HepG2 (cell line): ENCODE measurements at regions not wholly inside any gene's neighbourhood (a gene's known extent, or its start where the extent isn't known, plus 50 kb on each side); places are given as distances from the start of the nearest gene placed in this dataset.

Experiments used
- ATF7 ChIP-seq, 2 experiments: fragments of 450-650 bp in 1 of 2; sonication (generic) in 1 of 2; formaldehyde crosslinking in 1 of 2; IDR thresholded peaks; 2 replicates each; pipeline versions ENCODE4 v1.4.0 to v1.6.1; 2016 to 2020; ENCODE audit warnings: antibody characterized with exemption in 1 of 2, mild to moderate bottlenecking in 1 of 2, missing genetic modification reagents in 1 of 2
- CENPBD1 ChIP-seq: sonication (generic); formaldehyde crosslinking; IDR thresholded peaks from 2 replicates; pipeline ENCODE4 v1.8.0; 2022; ENCODE audit warnings: missing genetic modification reagents, low read depth, mild to moderate bottlenecking, borderline replicate concordance
- CREB1 ChIP-seq, 2 experiments: fragments of 450-650 bp in 1 of 2; IDR thresholded peaks; 2 replicates each; pipeline ENCODE4 v1.6.1; 2016 to 2017; ENCODE audit warnings: control low read depth in 1 of 2, mild to moderate bottlenecking in 1 of 2, missing compliant biosample characterization in 1 of 2, missing genetic modification characterization in 1 of 2
- HNF1B ChIP-seq: sonication (generic); formaldehyde crosslinking; IDR thresholded peaks from 2 replicates; pipeline ENCODE4 v1.5.1; 2020; ENCODE audit warnings: mild to moderate bottlenecking, moderate library complexity, missing genetic modification reagents
- KDM4B ChIP-seq: sonication (generic); formaldehyde crosslinking; IDR thresholded peaks from 2 replicates; pipeline ENCODE4 v1.4.0; 2020; ENCODE audit warnings: missing genetic modification reagents
- MED8 ChIP-seq: sonication (generic); formaldehyde crosslinking; IDR thresholded peaks from 2 replicates; pipeline ENCODE4 v1.8.1; 2023; ENCODE audit warnings: mild to moderate bottlenecking, missing genetic modification reagents; ENCODE audit not compliant: insufficient replicate concordance
- MTA1 ChIP-seq: sonication (generic); formaldehyde crosslinking; IDR thresholded peaks from 2 replicates; pipeline ENCODE4 v1.4.0; 2020; ENCODE audit warnings: missing genetic modification reagents, mild to moderate bottlenecking, borderline replicate concordance
- MZF1 ChIP-seq: sonication (generic); formaldehyde crosslinking; IDR thresholded peaks from 2 replicates; pipeline ENCODE4 v1.8.1; 2023; ENCODE audit warnings: mild to moderate bottlenecking, missing genetic modification reagents, borderline replicate concordance
- NR3C1 ChIP-seq: sonication (generic); formaldehyde crosslinking; IDR thresholded peaks from 2 replicates; pipeline ENCODE4 v1.4.0; 2020; ENCODE audit warnings: missing genetic modification reagents
- PAX8 ChIP-seq: sonication (generic); formaldehyde crosslinking; IDR thresholded peaks from 2 replicates; pipeline ENCODE4 v1.8.0; 2022; ENCODE audit warnings: mild to moderate bottlenecking, missing genetic modification reagents, borderline replicate concordance
- SAP130 ChIP-seq: IDR thresholded peaks from 2 replicates; pipeline ENCODE4 v1.6.1; 2016; ENCODE audit warnings: low read depth
- SIN3A ChIP-seq: IDR thresholded peaks from 2 replicates; pipeline ENCODE4 v1.6.1; 2011; ENCODE audit warnings: low read depth, mild to moderate bottlenecking, control low read depth, low read length, borderline replicate concordance
- SP140L ChIP-seq: sonication (generic); formaldehyde crosslinking; IDR thresholded peaks from 2 replicates; pipeline ENCODE4 v1.4.0; 2020; ENCODE audit warnings: missing genetic modification reagents, borderline replicate concordance
- TAF1 ChIP-seq: sonication (generic); formaldehyde crosslinking; IDR thresholded peaks from 2 replicates; pipeline ENCODE4 v1.4.0; 2020; ENCODE audit warnings: missing genetic modification reagents
- ZBTB38 ChIP-seq: sonication (generic); formaldehyde crosslinking; IDR thresholded peaks from 2 replicates; pipeline ENCODE4 v1.5.1; 2020; ENCODE audit warnings: mild to moderate bottlenecking, missing genetic modification reagents
- ZFP37 ChIP-seq: sonication (generic); formaldehyde crosslinking; IDR thresholded peaks from 2 replicates; pipeline ENCODE4 v1.4.0; 2020; ENCODE audit warnings: missing genetic modification reagents, borderline replicate concordance
- ZFP41 ChIP-seq: sonication (generic); formaldehyde crosslinking; IDR thresholded peaks from 2 replicates; pipeline ENCODE4 v1.4.0; 2020; ENCODE audit warnings: mild to moderate bottlenecking, missing genetic modification reagents, borderline replicate concordance
- ZNF17 ChIP-seq: sonication (generic); formaldehyde crosslinking; IDR thresholded peaks from 2 replicates; pipeline ENCODE4 v1.5.0; 2020; ENCODE audit warnings: mild to moderate bottlenecking, missing genetic modification reagents
- ZNF543 ChIP-seq: sonication (generic); formaldehyde crosslinking; IDR thresholded peaks from 2 replicates; pipeline ENCODE4 v1.4.0; 2020; ENCODE audit warnings: mild to moderate bottlenecking, missing genetic modification reagents
- ZNF563 ChIP-seq: sonication (generic); formaldehyde crosslinking; IDR thresholded peaks from 2 replicates; pipeline ENCODE4 v1.8.0; 2022; ENCODE audit warnings: mild to moderate bottlenecking, moderate library complexity, missing genetic modification reagents
- ZNF619 ChIP-seq: sonication (generic); formaldehyde crosslinking; IDR thresholded peaks from 2 replicates; pipeline ENCODE4 v1.4.0; 2020; ENCODE audit warnings: mild to moderate bottlenecking, missing genetic modification reagents
- ZNF788 ChIP-seq: sonication (generic); formaldehyde crosslinking; IDR thresholded peaks from 2 replicates; pipeline ENCODE4 v1.5.0; 2020; ENCODE audit warnings: mild to moderate bottlenecking, missing genetic modification reagents, borderline replicate concordance
- ZNF883 ChIP-seq: sonication (generic); formaldehyde crosslinking; IDR thresholded peaks from 2 replicates; pipeline ENCODE4 v1.5.1; 2020; ENCODE audit warnings: mild to moderate bottlenecking, missing genetic modification reagents; ENCODE audit errors: not compliant biosample characterization
- TF ChIP-seq, protein P1 (sequence below): IDR thresholded peaks from 2 replicates; pipeline ENCODE4 v1.6.1; 2018; ENCODE audit warnings: missing genetic modification reagents, mild to moderate bottlenecking, missing compliant biosample characterization
- TF ChIP-seq, protein P2 (sequence below): sonication (generic); formaldehyde crosslinking; IDR thresholded peaks from 2 replicates; pipeline ENCODE4 v1.4.0; 2020; ENCODE audit warnings: mild to moderate bottlenecking, missing genetic modification reagents

DNA sequence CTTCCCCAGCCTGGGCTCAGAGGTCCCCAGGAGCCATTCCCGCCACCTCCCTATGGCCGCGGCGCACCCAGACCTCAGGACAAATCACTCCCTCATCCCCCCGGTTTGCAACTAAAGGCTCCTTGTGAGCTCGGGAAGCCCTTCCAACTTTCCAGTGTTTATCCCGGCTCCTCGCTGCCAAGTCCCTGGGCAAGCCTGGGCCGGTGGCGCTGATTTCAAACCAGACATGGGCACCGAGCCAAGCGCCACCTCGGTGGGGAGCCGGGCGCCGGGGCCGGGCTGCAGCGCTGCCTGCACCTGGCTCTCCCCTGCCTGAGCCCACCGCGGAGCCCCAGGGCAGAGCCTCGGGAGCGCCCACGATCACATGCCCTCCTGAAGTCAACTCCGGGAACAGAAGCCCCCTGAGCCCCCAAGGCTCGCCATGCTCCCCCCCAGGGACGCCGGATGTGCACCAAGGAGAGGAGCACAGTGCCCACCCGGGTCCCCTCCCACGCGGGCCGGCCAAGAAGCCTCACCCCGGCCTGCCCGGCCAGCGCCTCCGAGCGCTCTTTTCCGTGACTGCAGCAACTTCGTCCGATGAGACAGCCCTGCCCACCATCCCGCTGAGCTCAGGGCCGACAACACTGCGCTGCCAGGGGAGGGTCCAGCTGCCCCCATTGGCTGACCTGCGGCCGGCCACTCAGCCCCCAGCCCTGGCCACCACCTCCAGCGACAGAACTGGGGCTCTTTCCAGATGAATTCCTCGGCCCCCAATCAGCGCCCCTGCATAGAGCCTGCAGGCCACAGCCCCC is 50.0 kb downstream of the NCOR2 start (continued):
- TF ChIP-seq ZNF788 (CRISPR knock-in tag) (peak; percentile 30; the same call in 1 of the 2 replicates), SP140L (CRISPR knock-in tag) (no peak), ZNF883 (CRISPR knock-in tag) (peak; percentile 10), ZFP37 (CRISPR knock-in tag) (no peak), CREB1 (IDR thresholded peaks at IDR 0.05) (no peak), CREB1 (CRISPR knock-in tag; IDR thresholded peaks at IDR 0.05) (no peak), ZFP41 (CRISPR knock-in tag) (no peak), ZNF17 (CRISPR knock-in tag) (no peak), ZBTB38 (no peak), SIN3A (no peak), ZNF563 (no peak; the same call in 1 of the 2 replicates), PAX8 (CRISPR knock-in tag) (no peak), SAP130 (CRISPR knock-in tag) (peak; percentile 47), ZNF543 (CRISPR knock-in tag) (peak; percentile 16; the same call in 1 of the 2 replicates), MTA1 (CRISPR knock-in tag) (no peak; the same call in 1 of the 2 replicates), ATF7 (IDR thresholded peaks at IDR 0.05) (no peak), ATF7 (CRISPR knock-in tag; IDR thresholded peaks at IDR 0.05) (no peak), NR3C1 (CRISPR knock-in tag) (no peak), ZNF619 (CRISPR knock-in tag) (no peak), MED8 (CRISPR knock-in tag) (no peak), CENPBD1 (CRISPR knock-in tag) (no peak), MZF1 (CRISPR knock-in tag) (no peak), KDM4B (CRISPR knock-in tag) (no peak), HNF1B (CRISPR knock-in tag) (0 out of 2 replicates have a peak, but pooled peaks have one; percentile 45), TAF1 (CRISPR knock-in tag) (no peak)
- TF ChIP-seq, protein P1, sequence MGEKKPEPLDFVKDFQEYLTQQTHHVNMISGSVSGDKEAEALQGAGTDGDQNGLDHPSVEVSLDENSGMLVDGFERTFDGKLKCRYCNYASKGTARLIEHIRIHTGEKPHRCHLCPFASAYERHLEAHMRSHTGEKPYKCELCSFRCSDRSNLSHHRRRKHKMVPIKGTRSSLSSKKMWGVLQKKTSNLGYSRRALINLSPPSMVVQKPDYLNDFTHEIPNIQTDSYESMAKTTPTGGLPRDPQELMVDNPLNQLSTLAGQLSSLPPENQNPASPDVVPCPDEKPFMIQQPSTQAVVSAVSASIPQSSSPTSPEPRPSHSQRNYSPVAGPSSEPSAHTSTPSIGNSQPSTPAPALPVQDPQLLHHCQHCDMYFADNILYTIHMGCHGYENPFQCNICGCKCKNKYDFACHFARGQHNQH = peak; percentile 17; the same call in 1 of the 2 replicates
- TF ChIP-seq, protein P2, sequence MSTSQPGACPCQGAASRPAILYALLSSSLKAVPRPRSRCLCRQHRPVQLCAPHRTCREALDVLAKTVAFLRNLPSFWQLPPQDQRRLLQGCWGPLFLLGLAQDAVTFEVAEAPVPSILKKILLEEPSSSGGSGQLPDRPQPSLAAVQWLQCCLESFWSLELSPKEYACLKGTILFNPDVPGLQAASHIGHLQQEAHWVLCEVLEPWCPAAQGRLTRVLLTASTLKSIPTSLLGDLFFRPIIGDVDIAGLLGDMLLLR (CRISPR knock-in tag) = no peak
